ENCODE measurements at regions not wholly inside any gene's neighbourhood (a gene's known extent, or its start where the extent isn't known, plus 50 kb on each side); places are given as distances from the start of the nearest gene placed in this dataset.

GRCh38 chr6:140563728-140564127 lies 1189.3 kb upstream of the CITED2 start:
- Histone ChIP-seq H3K36me3 (replicated peaks in 1 of 2) (no peaks in the 10 kb centered on the region), H3K27me3 (no peaks in the 10 kb centered on the region), H3K27ac (no peak overlapping the region), H3K4me1 (replicated peaks in 1 of 2) (peaks cover 5 to 12% of the 10 kb centered on the region in 2 donors), H3K4me3 (no peak overlapping the region), H3K9me3 (replicated peaks in 1 of 3) (no peaks in the 10 kb centered on the region)
- no peak for TF ChIP-seq CTCF (IDR thresholded peaks at IDR 0.05)
- DNase-seq = no peak
- intact Hi-C loops (cut with DNase I) = no loop called here

GRCh38 chr6:140561701-140562100 lies 1187.3 kb upstream of the CITED2 start:
- Histone ChIP-seq H3K27me3 (no peaks in the 10 kb centered on the region), H3K4me1 (replicated peaks in 1 of 2) (peaks cover 0 to 6% of the 10 kb centered on the region in 2 donors), H3K9me3 (replicated peaks in 1 of 3) (no peaks in the 10 kb centered on the region), H3K27ac (no peak overlapping the region), H3K36me3 (replicated peaks in 1 of 2) (no peaks in the 10 kb centered on the region), H3K4me3 (no peak overlapping the region)
- intact Hi-C loops (cut with DNase I) = no loop called here
- no peak for TF ChIP-seq CTCF (IDR thresholded peaks at IDR 0.05)
- TF ChIP-seq POLR2A (IDR thresholded peaks at IDR 0.05) = no peak
- DNase-seq = no peak
- 82 to 84% (median 82%) methylated on average over 2 of the region's 2 CpGs for WGBS, 4 donors

GRCh38 chr6:140560671-140561070 lies 1186.2 kb upstream of the CITED2 start:
- Histone ChIP-seq H3K9me3 (replicated peaks in 1 of 3) (no peaks in the 10 kb centered on the region), H3K27me3 (no peaks in the 10 kb centered on the region), H3K27ac (no peak overlapping the region), H3K4me1 (replicated peaks in 1 of 2) (no peaks in the 10 kb centered on the region), H3K36me3 (replicated peaks in 1 of 2) (no peaks in the 10 kb centered on the region), H3K4me3 (no peak overlapping the region)
- no peak for DNase-seq
- intact Hi-C loops (cut with DNase I) = no loop called here
- 78 to 88% (median 86%) methylated on average over 1 of the region's 1 CpG for WGBS, 4 donors
- TF ChIP-seq POLR2A (IDR thresholded peaks at IDR 0.05) (no peak), CTCF (IDR thresholded peaks at IDR 0.05) (no peak)

GRCh38 chr6:140559458-140559857 lies 1185.0 kb upstream of the CITED2 start:
- no peak for TF ChIP-seq CTCF (IDR thresholded peaks at IDR 0.05)
- no peak for TF ChIP-seq POLR2A (IDR thresholded peaks at IDR 0.05)
- no peaks in the 10 kb centered on the region for H3K27me3 ChIP-seq
- no peak for DNase-seq

More at GRCh38 chr6:140559458-140559857, 1185.0 kb upstream of the CITED2 start:
- H3K36me3 ChIP-seq (replicated peaks in 1 of 2) = no peaks in the 10 kb centered on the region
- H3K4me3 ChIP-seq = no peak overlapping the region
- intact Hi-C loops (cut with DNase I) = no loop called here
- no peaks in the 10 kb centered on the region for H3K9me3 ChIP-seq (replicated peaks in 1 of 3)
- no peaks in the 10 kb centered on the region for H3K4me1 ChIP-seq (replicated peaks in 1 of 2)
- no peak overlapping the region for H3K27ac ChIP-seq
